ENCODE measurements at regions not wholly inside any gene's neighbourhood (a gene's known extent, or its start where the extent isn't known, plus 50 kb on each side); places are given as distances from the start of the nearest gene placed in this dataset.

DNA sequence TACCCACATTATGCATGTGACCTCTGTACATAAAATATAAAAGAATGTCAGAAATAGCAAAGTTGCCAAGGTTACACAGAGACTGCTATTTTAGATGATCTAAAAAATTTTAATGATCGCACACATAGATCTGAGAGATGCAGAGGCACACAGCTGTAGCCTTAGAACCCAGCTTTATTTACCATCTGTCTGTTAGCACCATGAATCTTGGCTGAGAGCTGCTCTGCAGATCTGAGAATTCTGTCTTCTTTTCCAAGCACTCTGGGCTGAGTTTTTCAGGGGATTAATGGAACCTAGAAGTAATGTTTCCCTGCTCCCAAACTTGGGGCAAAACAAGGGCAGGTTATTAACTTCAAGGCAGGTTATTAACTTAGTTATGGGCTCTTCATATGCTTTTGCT lies 248.7 kb upstream of the JAG1 start:
- DNase-seq (ENCODE audit: low read depth, low spot score) = no peak
- Histone ChIP-seq H3K27ac (ENCODE audit: low read depth, low read length) (no peak overlapping the region), H2AFZ (ENCODE audit: low read depth, low read length, poor library complexity, severe bottlenecking) (peak overlapping the region; percentile 88), H4K20me1 (ENCODE audit: insufficient read depth) (no peaks in the 10 kb centered on the region), H3K79me2 (ENCODE audit: insufficient read depth, low read length) (no peaks in the 10 kb centered on the region), H3K4me2 (ENCODE audit: low read length) (peak overlapping the region; percentile 47), H3K9me3 (ENCODE audit: control insufficient read depth in 1 of 2, insufficient read depth in 1 of 2, low read depth in 1 of 2, low read length in 2 of 2) (no peaks in the 10 kb centered on the region), H3K27me3 (ENCODE audit: insufficient read depth, low read length) (no peaks in the 10 kb centered on the region), H3K4me1 (ENCODE audit: control insufficient read depth in 1 of 2, insufficient read depth in 2 of 2, low read length in 2 of 2) (peaks cover 2 to 18% of the 10 kb centered on the region in 2 experiments; a peak in 3 of 4 replicates), H3K36me3 (ENCODE audit: control insufficient read depth in 1 of 2, insufficient read depth in 2 of 2, low read length in 2 of 2) (no peaks in the 10 kb centered on the region), H3K9ac (ENCODE audit: low read length) (no peak overlapping the region), H3K9me2 (ENCODE audit: insufficient read depth) (no peaks in the 10 kb centered on the region), H3K4me3 (replicated peaks in 1 of 2; ENCODE audit: low read depth in 1 of 2, low read length in 2 of 2) (no peak overlapping the region)
- intact Hi-C loops (cut with micrococcal nuclease) = no loop called here
- TF ChIP-seq, protein P1, sequence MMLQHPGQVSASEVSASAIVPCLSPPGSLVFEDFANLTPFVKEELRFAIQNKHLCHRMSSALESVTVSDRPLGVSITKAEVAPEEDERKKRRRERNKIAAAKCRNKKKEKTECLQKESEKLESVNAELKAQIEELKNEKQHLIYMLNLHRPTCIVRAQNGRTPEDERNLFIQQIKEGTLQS (IDR thresholded peaks at IDR 0.05) = no peak
- TF ChIP-seq CBX3 (IDR thresholded peaks at IDR 0.05; ENCODE audit: low read depth) = no peak
- no peak for TF ChIP-seq ELF1 (IDR thresholded peaks at IDR 0.05; ENCODE audit: borderline replicate concordance, low read depth)
- no peak for TF ChIP-seq TCF7L2 (IDR thresholded peaks at IDR 0.05; ENCODE audit: borderline replicate concordance, extremely low read depth, insufficient read depth, insufficient read length)
- TF ChIP-seq JUND (IDR thresholded peaks at IDR 0.05) = no peak
- POLR2A ChIA-PET = no interaction called here
- no peak for ATAC-seq
- RAD21 ChIA-PET (ENCODE audit: low non-redundant PET in 1 of 2, low total read pairs in 2 of 2, uncharacterized antibody in 2 of 2, unreplicated experiment in 2 of 2) = no interaction called here
- no TSS peak for BruUV-seq (replicated peaks)
- CTCF ChIA-PET = no interaction called here

DNA sequence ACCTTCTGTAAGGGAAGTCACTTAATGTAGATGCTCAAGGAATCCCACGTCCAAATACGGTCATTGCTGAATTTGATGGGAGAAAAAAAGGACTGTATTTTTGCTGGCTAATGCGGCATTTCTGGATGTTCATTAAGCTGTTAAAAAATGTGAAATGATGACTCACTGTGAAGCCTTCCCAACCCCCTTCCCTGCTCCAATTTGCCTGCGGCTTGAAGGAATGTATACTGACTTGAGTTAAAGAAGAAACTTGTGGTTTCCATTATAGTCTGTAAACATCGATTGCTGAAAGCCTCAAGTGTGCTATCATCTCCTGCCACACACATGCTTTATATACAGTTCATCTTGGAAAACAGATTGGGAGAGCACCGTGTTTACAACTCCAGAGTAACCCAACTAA lies 249.1 kb upstream of the JAG1 start:
- no peaks in the 10 kb centered on the region for H3K79me2 ChIP-seq (ENCODE audit: insufficient read depth, low read length)
- no peaks in the 10 kb centered on the region for H3K27me3 ChIP-seq (ENCODE audit: insufficient read depth, low read length)
- no TSS peak for BruUV-seq (replicated peaks)
- ChIA-PET POLR2A (no interaction called here), RAD21 (ENCODE audit: low non-redundant PET in 1 of 2, low total read pairs in 2 of 2, uncharacterized antibody in 2 of 2, unreplicated experiment in 2 of 2) (no interaction called here), CTCF (no interaction called here)
- no peak for DNase-seq (ENCODE audit: low read depth, low spot score)
- peaks cover 2 to 18% of the 10 kb centered on the region in 2 experiments; a peak in 3 of 4 replicates for H3K4me1 ChIP-seq (ENCODE audit: control insufficient read depth in 1 of 2, insufficient read depth in 2 of 2, low read length in 2 of 2)
- no peaks in the 10 kb centered on the region for H4K20me1 ChIP-seq (ENCODE audit: insufficient read depth)
- no peaks in the 10 kb centered on the region for H3K9me2 ChIP-seq (ENCODE audit: insufficient read depth)
- no peaks in the 10 kb centered on the region for H3K9me3 ChIP-seq (ENCODE audit: control insufficient read depth in 1 of 2, insufficient read depth in 1 of 2, low read depth in 1 of 2, low read length in 2 of 2)
- H2AFZ ChIP-seq (ENCODE audit: low read depth, low read length, poor library complexity, severe bottlenecking) = peak overlapping the region; percentile 88
- H3K36me3 ChIP-seq (ENCODE audit: control insufficient read depth in 1 of 2, insufficient read depth in 2 of 2, low read length in 2 of 2) = no peaks in the 10 kb centered on the region
- H3K4me3 ChIP-seq (replicated peaks in 1 of 2; ENCODE audit: low read depth in 1 of 2, low read length in 2 of 2) = no peak overlapping the region
- TF ChIP-seq, protein P2, sequence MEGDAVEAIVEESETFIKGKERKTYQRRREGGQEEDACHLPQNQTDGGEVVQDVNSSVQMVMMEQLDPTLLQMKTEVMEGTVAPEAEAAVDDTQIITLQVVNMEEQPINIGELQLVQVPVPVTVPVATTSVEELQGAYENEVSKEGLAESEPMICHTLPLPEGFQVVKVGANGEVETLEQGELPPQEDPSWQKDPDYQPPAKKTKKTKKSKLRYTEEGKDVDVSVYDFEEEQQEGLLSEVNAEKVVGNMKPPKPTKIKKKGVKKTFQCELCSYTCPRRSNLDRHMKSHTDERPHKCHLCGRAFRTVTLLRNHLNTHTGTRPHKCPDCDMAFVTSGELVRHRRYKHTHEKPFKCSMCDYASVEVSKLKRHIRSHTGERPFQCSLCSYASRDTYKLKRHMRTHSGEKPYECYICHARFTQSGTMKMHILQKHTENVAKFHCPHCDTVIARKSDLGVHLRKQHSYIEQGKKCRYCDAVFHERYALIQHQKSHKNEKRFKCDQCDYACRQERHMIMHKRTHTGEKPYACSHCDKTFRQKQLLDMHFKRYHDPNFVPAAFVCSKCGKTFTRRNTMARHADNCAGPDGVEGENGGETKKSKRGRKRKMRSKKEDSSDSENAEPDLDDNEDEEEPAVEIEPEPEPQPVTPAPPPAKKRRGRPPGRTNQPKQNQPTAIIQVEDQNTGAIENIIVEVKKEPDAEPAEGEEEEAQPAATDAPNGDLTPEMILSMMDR (IDR thresholded peaks at IDR 0.05 in 2 of 3, conservative IDR thresholded peaks at IDR 0.05 in 1 of 3; ENCODE audit: borderline replicate concordance in 1 of 3, insufficient read depth in 1 of 3, low read depth in 2 of 3, low read length in 2 of 3) = no peak
- TF ChIP-seq POLR2AphosphoS5 (IDR thresholded peaks at IDR 0.05; ENCODE audit: low read depth, low read length) (no peak), ELF1 (IDR thresholded peaks at IDR 0.05; ENCODE audit: borderline replicate concordance, low read depth) (no peak), CBX3 (IDR thresholded peaks at IDR 0.05; ENCODE audit: low read depth) (no peak), JUND (IDR thresholded peaks at IDR 0.05) (no peak; the same call in 1 of the 2 replicates), POLR2A (IDR thresholded peaks at IDR 0.05; ENCODE audit: borderline replicate concordance, extremely low read depth, insufficient read depth, insufficient read length) (no peak)
- peak; percentile 40; the same call in 1 of the 2 replicates for ATAC-seq
- no peak overlapping the region for H3K27ac ChIP-seq (ENCODE audit: low read depth, low read length)
- no peak overlapping the region for H3K9ac ChIP-seq (ENCODE audit: low read length)
- H3K4me2 ChIP-seq (ENCODE audit: low read length) = peak overlapping the region; percentile 47
- intact Hi-C loops (cut with micrococcal nuclease) = no loop called here
